ENCODE measurements at regions not wholly inside any gene's neighbourhood (a gene's known extent, or its start where the extent isn't known, plus 50 kb on each side); places are given as distances from the start of the nearest gene placed in this dataset.

GRCh38 chr7:98464558-98464940 lies 63.7 kb upstream of the BAIAP2L1 start:
- no peak overlapping the region for H3K4me2 ChIP-seq (ENCODE audit: extremely low read depth, insufficient read depth, low read length)

GRCh38 chr7:98463837-98464557 lies 63.1 kb upstream of the BAIAP2L1 start:
- TF ChIP-seq EZH2 (IDR thresholded peaks at IDR 0.05; ENCODE audit: low read length, missing control alignments): no peak
- TF ChIP-seq, protein P1, sequence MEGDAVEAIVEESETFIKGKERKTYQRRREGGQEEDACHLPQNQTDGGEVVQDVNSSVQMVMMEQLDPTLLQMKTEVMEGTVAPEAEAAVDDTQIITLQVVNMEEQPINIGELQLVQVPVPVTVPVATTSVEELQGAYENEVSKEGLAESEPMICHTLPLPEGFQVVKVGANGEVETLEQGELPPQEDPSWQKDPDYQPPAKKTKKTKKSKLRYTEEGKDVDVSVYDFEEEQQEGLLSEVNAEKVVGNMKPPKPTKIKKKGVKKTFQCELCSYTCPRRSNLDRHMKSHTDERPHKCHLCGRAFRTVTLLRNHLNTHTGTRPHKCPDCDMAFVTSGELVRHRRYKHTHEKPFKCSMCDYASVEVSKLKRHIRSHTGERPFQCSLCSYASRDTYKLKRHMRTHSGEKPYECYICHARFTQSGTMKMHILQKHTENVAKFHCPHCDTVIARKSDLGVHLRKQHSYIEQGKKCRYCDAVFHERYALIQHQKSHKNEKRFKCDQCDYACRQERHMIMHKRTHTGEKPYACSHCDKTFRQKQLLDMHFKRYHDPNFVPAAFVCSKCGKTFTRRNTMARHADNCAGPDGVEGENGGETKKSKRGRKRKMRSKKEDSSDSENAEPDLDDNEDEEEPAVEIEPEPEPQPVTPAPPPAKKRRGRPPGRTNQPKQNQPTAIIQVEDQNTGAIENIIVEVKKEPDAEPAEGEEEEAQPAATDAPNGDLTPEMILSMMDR (conservative IDR thresholded peaks at IDR 0.05 in 1 of 2, IDR thresholded peaks at IDR 0.05 in 1 of 2; ENCODE audit: low read depth in 1 of 2, low read length in 2 of 2): no peak
- no peak for DNase-seq (ENCODE audit: low read depth in 2 of 2)
- Histone ChIP-seq H4K20me1 (ENCODE audit: control insufficient read depth, extremely low read depth, insufficient read depth, low read length) (no peaks in the 10 kb centered on the region), H3K4me2 (ENCODE audit: extremely low read depth, insufficient read depth, low read length) (no peak overlapping the region), H3K9me3 (ENCODE audit: control insufficient read depth, insufficient read depth, low read depth, low read length) (no peaks in the 10 kb centered on the region), H3K4me1 (ENCODE audit: control insufficient read depth, extremely low read depth, insufficient read depth, low read length) (no peaks in the 10 kb centered on the region), H2AFZ (ENCODE audit: low read length) (no peak overlapping the region), H3K4me3 (replicated peaks in 1 of 4; ENCODE audit: control extremely low read depth in 1 of 4, insufficient read depth in 1 of 4, low read depth in 3 of 4, low read length in 4 of 4) (no peak overlapping the region), H3K79me2 (ENCODE audit: control insufficient read depth, insufficient read depth, low read length) (no peaks in the 10 kb centered on the region), H3K27ac (ENCODE audit: insufficient read depth, low read length) (no peak overlapping the region), H3K36me3 (ENCODE audit: control insufficient read depth, insufficient read depth, low read length) (no peaks in the 10 kb centered on the region), H3K9ac (ENCODE audit: insufficient read depth, low read length) (no peak overlapping the region), H3K27me3 (ENCODE audit: control insufficient read depth, insufficient read depth, low read length) (no peaks in the 10 kb centered on the region)

More at GRCh38 chr7:98464558-98464940, 63.7 kb upstream of the BAIAP2L1 start:
- no peaks in the 10 kb centered on the region for H3K9me3 ChIP-seq (ENCODE audit: control insufficient read depth, insufficient read depth, low read depth, low read length)
- H3K27me3 ChIP-seq (ENCODE audit: control insufficient read depth, insufficient read depth, low read length): no peaks in the 10 kb centered on the region
- no peak for DNase-seq (ENCODE audit: low read depth in 2 of 2)
- no peaks in the 10 kb centered on the region for H3K79me2 ChIP-seq (ENCODE audit: control insufficient read depth, insufficient read depth, low read length)
- no peak overlapping the region for H3K4me3 ChIP-seq (replicated peaks in 1 of 4; ENCODE audit: control extremely low read depth in 1 of 4, insufficient read depth in 1 of 4, low read depth in 3 of 4, low read length in 4 of 4)
- no peak for TF ChIP-seq EZH2 (IDR thresholded peaks at IDR 0.05; ENCODE audit: low read length, missing control alignments)
- TF ChIP-seq, protein P1 (conservative IDR thresholded peaks at IDR 0.05 in 1 of 2, IDR thresholded peaks at IDR 0.05 in 1 of 2; ENCODE audit: low read depth in 1 of 2, low read length in 2 of 2): no peak
- H4K20me1 ChIP-seq (ENCODE audit: control insufficient read depth, extremely low read depth, insufficient read depth, low read length): no peaks in the 10 kb centered on the region
- H2AFZ ChIP-seq (ENCODE audit: low read length): no peak overlapping the region
- H3K36me3 ChIP-seq (ENCODE audit: control insufficient read depth, insufficient read depth, low read length): no peaks in the 10 kb centered on the region
- H3K4me1 ChIP-seq (ENCODE audit: control insufficient read depth, extremely low read depth, insufficient read depth, low read length): no peaks in the 10 kb centered on the region
- H3K27ac ChIP-seq (ENCODE audit: insufficient read depth, low read length): no peak overlapping the region
- no peak overlapping the region for H3K9ac ChIP-seq (ENCODE audit: insufficient read depth, low read length)

DNA sequence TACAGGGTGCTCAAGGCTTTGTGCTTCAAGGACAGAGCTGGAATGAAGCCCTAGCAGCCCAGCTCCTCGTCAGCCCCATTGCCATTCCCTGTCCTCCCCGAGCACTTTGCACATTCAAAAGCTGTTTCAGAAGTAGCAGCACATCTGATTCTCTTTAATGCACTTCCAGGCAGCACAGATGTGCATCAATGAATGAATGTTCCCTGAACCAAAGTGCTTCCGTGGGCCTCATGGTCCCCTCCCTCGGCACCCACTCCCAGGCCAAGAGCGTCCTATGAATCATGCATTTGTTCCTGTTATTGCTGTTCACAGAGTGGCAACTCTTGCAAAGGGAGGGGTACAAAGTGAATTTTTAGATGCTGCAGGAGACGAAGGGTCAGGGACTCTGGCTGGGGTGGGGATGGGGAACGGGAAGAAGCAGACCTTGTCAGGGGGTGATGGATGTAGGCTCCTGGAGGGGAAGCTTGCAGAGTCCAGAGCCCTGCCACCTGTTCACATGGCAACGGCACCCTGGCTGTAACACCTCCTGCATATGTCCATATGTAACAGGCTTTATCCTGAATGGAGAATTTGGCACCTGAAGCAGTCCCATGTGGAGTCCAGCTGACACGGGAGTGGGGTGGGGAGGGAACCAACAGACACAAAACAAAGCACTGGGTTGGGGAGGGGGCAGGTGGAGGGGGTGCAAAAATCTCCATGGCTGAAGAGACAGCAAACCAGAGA lies 62.2 kb upstream of the BAIAP2L1 start:
- Histone ChIP-seq H3K9ac (ENCODE audit: insufficient read depth, low read length) (no peak overlapping the region), H3K36me3 (ENCODE audit: control insufficient read depth, insufficient read depth, low read length) (no peaks in the 10 kb centered on the region), H3K4me3 (replicated peaks in 1 of 4; ENCODE audit: control extremely low read depth in 1 of 4, insufficient read depth in 1 of 4, low read depth in 3 of 4, low read length in 4 of 4) (no peak overlapping the region), H3K4me2 (ENCODE audit: extremely low read depth, insufficient read depth, low read length) (no peak overlapping the region), H3K4me1 (ENCODE audit: control insufficient read depth, extremely low read depth, insufficient read depth, low read length) (no peaks in the 10 kb centered on the region), H3K27ac (ENCODE audit: insufficient read depth, low read length) (no peak overlapping the region), H4K20me1 (ENCODE audit: control insufficient read depth, extremely low read depth, insufficient read depth, low read length) (no peaks in the 10 kb centered on the region), H3K9me3 (ENCODE audit: control insufficient read depth, insufficient read depth, low read depth, low read length) (no peaks in the 10 kb centered on the region), H3K27me3 (ENCODE audit: control insufficient read depth, insufficient read depth, low read length) (no peaks in the 10 kb centered on the region), H2AFZ (ENCODE audit: low read length) (no peak overlapping the region), H3K79me2 (ENCODE audit: control insufficient read depth, insufficient read depth, low read length) (no peaks in the 10 kb centered on the region)
- TF ChIP-seq, protein P1 (conservative IDR thresholded peaks at IDR 0.05 in 1 of 2, IDR thresholded peaks at IDR 0.05 in 1 of 2; ENCODE audit: low read depth in 1 of 2, low read length in 2 of 2): no peak
- TF ChIP-seq EZH2 (IDR thresholded peaks at IDR 0.05; ENCODE audit: low read length, missing control alignments): no peak
- no peak for DNase-seq (ENCODE audit: low read depth in 2 of 2)

Data from fibroblast of lung (primary cell).